Upper lobe of right lung (tissue), 1 donor: ENCODE measurements at regions not wholly inside any gene's neighbourhood (a gene's known extent, or its start where the extent isn't known, plus 50 kb on each side); places are given as distances from the start of the nearest gene placed in this dataset.

Source experiments
- ATAC-seq: fragments of 200-7000 bp; cut with Tn5 transposase; one replicate; pipeline ENCODE4 v1.9.1; 2020; ENCODE audit warnings: mild to moderate bottlenecking, moderate library complexity
- DNase-seq: peaks from one replicate; pipeline ENCODE4 v3.0.0-alpha.2; 2020
- H3K27ac ChIP-seq: fragments of 200-600 bp; one replicate; pipeline ENCODE4 v1.8.0; 2022
- H3K27me3 ChIP-seq: fragments of 200-600 bp; one replicate; pipeline ENCODE4 v1.8.0; 2022; ENCODE audit warnings: mild to moderate bottlenecking
- H3K36me3 ChIP-seq: fragments of 200-600 bp; one replicate; pipeline ENCODE4 v1.8.0; 2022
- H3K4me1 ChIP-seq: fragments of 200-600 bp; one replicate; pipeline ENCODE4 v1.8.0; 2022
- H3K4me3 ChIP-seq: fragments of 200-600 bp; one replicate; pipeline ENCODE4 v1.8.0; 2022; ENCODE audit warnings: mild to moderate bottlenecking
- H3K9me3 ChIP-seq: fragments of 200-600 bp; one replicate; pipeline ENCODE4 v1.8.0; 2022
- intact Hi-C: fragments of 100-400 bp; cut with DNase I; formaldehyde crosslinking; loops from one replicate; pipeline ENCODE4 v1.11.0; 2022
- TF ChIP-seq, protein P1 (sequence below): fragments of 200-600 bp; IDR thresholded peaks from one replicate; pipeline ENCODE4 v1.8.0; 2022; ENCODE audit warnings: antibody characterized with exemption
- donor health status: DM: no; HTN: yes; CAD: no; lungs with severe emphysema.

DNA sequence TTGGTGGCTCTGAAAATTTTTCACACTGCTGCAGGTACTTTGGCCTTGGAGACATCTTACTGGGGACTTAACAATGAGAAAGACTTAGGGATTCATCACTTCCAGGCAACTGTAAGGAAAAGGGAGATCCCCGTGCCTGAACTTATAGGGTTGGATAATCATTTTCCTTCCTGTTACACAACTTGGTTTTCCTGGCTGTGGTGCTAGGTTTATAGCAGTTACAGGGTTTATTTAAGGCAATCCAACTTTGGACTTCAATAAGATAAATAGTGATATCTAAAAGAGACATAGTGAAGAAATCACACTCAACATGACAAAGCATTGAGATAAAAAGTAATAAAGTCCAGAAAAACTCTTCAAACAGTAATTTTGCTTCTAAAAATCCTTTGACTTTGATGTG lies 70.2 kb upstream of the RAPH1 start:
- H3K36me3 ChIP-seq: no peaks in the 10 kb centered on the region
- DNase-seq (no peak), ATAC-seq (no peak)
- peaks cover 10% of the 10 kb centered on the region for H3K4me1 ChIP-seq
- no peaks in the 10 kb centered on the region for H3K27me3 ChIP-seq
- TF ChIP-seq, protein P1, sequence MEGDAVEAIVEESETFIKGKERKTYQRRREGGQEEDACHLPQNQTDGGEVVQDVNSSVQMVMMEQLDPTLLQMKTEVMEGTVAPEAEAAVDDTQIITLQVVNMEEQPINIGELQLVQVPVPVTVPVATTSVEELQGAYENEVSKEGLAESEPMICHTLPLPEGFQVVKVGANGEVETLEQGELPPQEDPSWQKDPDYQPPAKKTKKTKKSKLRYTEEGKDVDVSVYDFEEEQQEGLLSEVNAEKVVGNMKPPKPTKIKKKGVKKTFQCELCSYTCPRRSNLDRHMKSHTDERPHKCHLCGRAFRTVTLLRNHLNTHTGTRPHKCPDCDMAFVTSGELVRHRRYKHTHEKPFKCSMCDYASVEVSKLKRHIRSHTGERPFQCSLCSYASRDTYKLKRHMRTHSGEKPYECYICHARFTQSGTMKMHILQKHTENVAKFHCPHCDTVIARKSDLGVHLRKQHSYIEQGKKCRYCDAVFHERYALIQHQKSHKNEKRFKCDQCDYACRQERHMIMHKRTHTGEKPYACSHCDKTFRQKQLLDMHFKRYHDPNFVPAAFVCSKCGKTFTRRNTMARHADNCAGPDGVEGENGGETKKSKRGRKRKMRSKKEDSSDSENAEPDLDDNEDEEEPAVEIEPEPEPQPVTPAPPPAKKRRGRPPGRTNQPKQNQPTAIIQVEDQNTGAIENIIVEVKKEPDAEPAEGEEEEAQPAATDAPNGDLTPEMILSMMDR: no peak
- intact Hi-C loops: no loop called here
- no peak overlapping the region for H3K4me3 ChIP-seq
- no peak overlapping the region for H3K27ac ChIP-seq
- H3K9me3 ChIP-seq: no peaks in the 10 kb centered on the region

DNA sequence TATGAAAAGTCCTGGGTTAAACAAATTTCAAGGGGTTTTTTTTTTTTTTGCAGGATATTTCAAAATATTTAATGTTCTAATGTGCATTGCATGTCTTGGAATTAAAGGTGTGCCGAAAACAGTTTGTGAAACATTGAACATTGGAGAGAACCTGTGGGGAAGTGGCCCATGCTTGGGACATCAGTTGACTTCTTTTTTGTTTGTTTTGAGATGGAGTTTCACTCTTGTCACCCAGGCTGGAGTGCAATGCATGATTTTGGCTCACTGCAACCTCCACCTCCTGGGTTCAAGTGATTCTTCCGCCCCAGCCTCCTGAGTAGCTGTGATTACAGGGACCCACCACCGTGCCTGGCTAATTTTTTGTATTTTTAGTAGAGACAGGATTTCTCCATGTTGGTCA lies 71.0 kb upstream of the RAPH1 start:
- no peaks in the 10 kb centered on the region for H3K36me3 ChIP-seq
- TF ChIP-seq, protein P1: no peak
- no peak for ATAC-seq
- intact Hi-C loops: no loop called here
- H3K4me3 ChIP-seq: no peak overlapping the region
- no peaks in the 10 kb centered on the region for H3K27me3 ChIP-seq
- DNase-seq: no peak
- H3K27ac ChIP-seq: no peak overlapping the region
- peaks cover 10% of the 10 kb centered on the region for H3K4me1 ChIP-seq
- no peaks in the 10 kb centered on the region for H3K9me3 ChIP-seq

DNA sequence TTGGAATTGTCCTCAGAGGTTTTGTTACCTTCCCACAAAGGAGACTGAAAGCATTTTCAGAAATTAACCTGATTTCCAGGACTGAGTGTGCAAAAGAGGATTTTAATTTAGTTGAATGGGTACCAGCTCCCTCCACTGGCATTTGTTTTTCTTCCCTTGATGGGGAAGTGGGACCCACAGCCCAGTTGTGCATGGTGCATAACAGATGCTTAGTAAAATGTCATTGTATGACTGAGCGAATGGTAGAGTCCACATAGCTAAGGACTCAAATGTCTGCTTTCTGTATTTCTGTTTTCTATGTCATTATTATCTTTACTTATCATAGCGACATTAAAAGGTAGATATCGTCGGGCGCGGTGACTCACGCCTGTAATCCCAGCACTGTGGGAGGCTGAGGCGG lies 75.5 kb upstream of the RAPH1 start:
- no peak overlapping the region for H3K4me3 ChIP-seq
- TF ChIP-seq, protein P1: no peak
- H3K27me3 ChIP-seq: no peaks in the 10 kb centered on the region
- H3K27ac ChIP-seq: no peak overlapping the region
- DNase-seq: no peak
- H3K9me3 ChIP-seq: no peaks in the 10 kb centered on the region
- intact Hi-C loops: no loop called here
- H3K36me3 ChIP-seq: no peaks in the 10 kb centered on the region
- peaks cover under 1% of the 10 kb centered on the region for H3K4me1 ChIP-seq
- no peak for ATAC-seq

DNA sequence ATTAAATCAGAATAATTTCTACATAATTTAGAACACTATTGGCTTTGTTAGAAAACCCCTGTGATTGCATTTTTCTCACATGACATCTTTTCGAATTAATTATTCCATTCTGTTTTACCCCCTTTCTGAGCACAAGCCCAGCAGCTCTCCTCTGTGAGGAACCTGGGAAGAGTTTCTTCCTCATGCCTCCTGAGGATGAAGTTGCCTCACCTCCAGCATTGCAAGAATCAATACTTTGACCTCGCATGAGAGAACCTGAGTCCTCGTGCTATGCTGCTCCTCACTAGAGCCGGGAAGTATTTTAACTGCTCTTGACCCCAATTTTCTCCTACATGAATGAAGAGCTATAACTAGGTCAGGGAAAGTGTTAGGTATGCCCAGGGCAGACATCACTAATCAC lies 77.1 kb upstream of the RAPH1 start:
- ATAC-seq (no peak), DNase-seq (no peak)
- H3K36me3 ChIP-seq: no peaks in the 10 kb centered on the region
- intact Hi-C loops: no loop called here
- H3K27me3 ChIP-seq: no peaks in the 10 kb centered on the region
- no peak overlapping the region for H3K4me3 ChIP-seq
- H3K9me3 ChIP-seq: no peaks in the 10 kb centered on the region
- no peaks in the 10 kb centered on the region for H3K4me1 ChIP-seq
- no peak overlapping the region for H3K27ac ChIP-seq
- TF ChIP-seq, protein P1: no peak

DNA sequence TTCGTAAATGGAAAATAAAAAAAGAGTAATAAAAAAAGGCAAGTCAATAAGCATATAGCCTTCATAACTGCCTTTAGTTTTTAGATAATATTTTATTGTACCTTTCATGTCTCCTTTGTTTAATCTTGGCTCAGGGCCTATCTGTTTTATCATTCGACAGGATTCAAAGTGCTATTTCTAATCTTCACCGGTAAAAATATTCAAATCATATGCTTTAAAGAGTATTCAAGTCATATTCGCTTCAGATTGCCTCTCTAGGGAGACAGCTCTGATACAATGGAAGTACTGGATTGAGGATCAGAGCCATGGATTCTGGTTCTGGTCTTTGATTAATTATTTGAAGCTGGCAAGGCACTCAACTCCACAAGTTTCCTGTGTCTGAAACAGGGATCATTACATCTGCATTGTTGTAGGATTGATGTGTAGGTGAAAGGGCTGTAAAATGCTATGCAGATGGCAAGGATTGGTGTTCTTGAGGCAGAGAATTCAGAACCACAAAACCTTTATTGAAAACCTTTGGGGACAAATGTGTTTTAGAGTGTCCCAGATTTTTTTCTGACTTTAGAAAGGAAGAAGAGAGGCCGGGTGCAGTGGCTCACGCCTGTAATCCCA lies 84.3 kb upstream of the RAPH1 start:
- Histone ChIP-seq H3K27me3 (no peaks in the 10 kb centered on the region), H3K27ac (no peak overlapping the region), H3K4me3 (no peak overlapping the region), H3K36me3 (no peaks in the 10 kb centered on the region), H3K4me1 (peaks cover 6% of the 10 kb centered on the region), H3K9me3 (no peaks in the 10 kb centered on the region)
- ATAC-seq: no peak
- no peak for DNase-seq
- TF ChIP-seq, protein P1: no peak
- intact Hi-C loops: no loop called here

DNA sequence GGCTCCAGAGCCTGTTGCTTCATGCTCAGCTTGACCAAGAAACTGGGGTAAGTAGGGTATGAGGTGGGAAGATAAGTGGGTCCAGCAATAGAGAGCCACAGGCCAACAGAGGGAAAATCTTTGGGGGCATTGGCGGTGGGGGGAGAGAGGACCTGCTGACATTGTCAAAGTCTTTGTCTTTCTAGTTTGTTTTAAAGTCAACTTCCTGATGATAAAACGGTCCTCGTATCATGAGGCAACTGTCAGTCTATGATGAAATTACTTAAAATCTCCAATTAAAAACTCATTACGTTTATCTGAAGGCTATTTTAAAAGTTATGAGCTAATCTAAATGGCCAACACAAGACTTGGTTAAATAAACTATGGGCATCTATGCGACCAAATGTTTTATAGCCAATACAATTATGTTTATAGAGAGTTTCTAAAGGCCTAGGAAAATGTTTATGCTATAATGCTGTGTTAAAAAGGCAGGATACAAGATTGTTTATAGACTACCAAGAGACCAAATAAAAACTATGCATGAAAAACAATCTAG lies 84.4 kb upstream of the CD28 start:
- no peaks in the 10 kb centered on the region for H3K27me3 ChIP-seq
- H3K9me3 ChIP-seq: no peaks in the 10 kb centered on the region
- ATAC-seq: no peak
- TF ChIP-seq, protein P1: no peak
- intact Hi-C loops: no loop called here
- H3K27ac ChIP-seq: no peak overlapping the region
- peaks cover 6% of the 10 kb centered on the region for H3K4me1 ChIP-seq
- DNase-seq: no peak
- no peaks in the 10 kb centered on the region for H3K36me3 ChIP-seq
- no peak overlapping the region for H3K4me3 ChIP-seq
